HCT116 (cell line): ENCODE measurements at regions not wholly inside any gene's neighbourhood (a gene's known extent, or its start where the extent isn't known, plus 50 kb on each side); places are given as distances from the start of the nearest gene placed in this dataset.

Experiments used
- ATAC-seq: fragments of 200-7000 bp; cut with Tn5 transposase; 2 replicates; pipeline ENCODE4 v1.9.1; 2020; ENCODE audit warnings: mild to moderate bottlenecking, moderate library complexity
- BruUV-seq: library from RNA; stranded (reverse); fragments of 400-500 nt; replicated peaks from 2 replicates; lab custom pipeline; 2021; lab: Mats Ljungman, UMichigan
- CTCF ChIA-PET: fragments of 300-600 bp; sonication (Branson Sonifier 250); formaldehyde crosslinking; loops from one replicate; lab custom pipeline; 2021; ENCODE audit warnings: antibody characterized with exemption; lab: Charles Lee
- POLR2A ChIA-PET: fragments of 300-600, 350-600 bp; sonication (Branson Sonifier 250); formaldehyde crosslinking; loops from one replicate; lab custom pipeline; 2021; ENCODE audit warnings: antibody characterized with exemption; lab: Charles Lee
- RAD21 ChIA-PET, 2 experiments: fragments of 300-600 bp; sonication (Branson Sonifier 250); formaldehyde crosslinking; loops; one replicate each; lab custom pipeline; 2023; ENCODE audit warnings: low total read pairs in 2 of 2; ENCODE audit not compliant: uncharacterized antibody in 2 of 2, unreplicated experiment in 2 of 2, low non-redundant PET in 1 of 2; lab: Charles Lee
- DNase-seq: peaks from one replicate; pipeline ENCODE4 v3.0.0-alpha.2; 2010; ENCODE audit warnings: low read depth, low spot score
- H2AFZ ChIP-seq: fragments of 200-600 bp; shearing (Covaris generic), sonication (generic); 2 replicates; pipeline ENCODE4 v1.6.1; 2017; ENCODE audit warnings: low read depth, mixed run types, mixed read lengths, antibody characterized with exemption, low read length; ENCODE audit not compliant: poor library complexity, severe bottlenecking
- H3K27ac ChIP-seq: 2 replicates; pipeline ENCODE4 v1.5.1; 2012; ENCODE audit warnings: low read depth, low read length
- H3K27me3 ChIP-seq: fragments of 200-600 bp; sonication (generic); 2 replicates; pipeline ENCODE4 v1.6.1; 2016; ENCODE audit warnings: mixed run types, low read length, mixed read lengths; ENCODE audit not compliant: insufficient read depth
- H3K36me3 ChIP-seq, 2 experiments: fragments of 200-500 bp in 1 of 2; fragments of 200-600 bp in 1 of 2; sonication (Bioruptor generic) in 1 of 2; sonication (generic) in 1 of 2; 2 replicates each; pipeline versions ENCODE4 v1.5.1 to v1.6.1; 2014 to 2016; ENCODE audit warnings: low read length in 2 of 2, inconsistent platforms in 1 of 2, mixed read lengths in 1 of 2, mixed run types in 1 of 2; ENCODE audit not compliant: insufficient read depth in 2 of 2, control insufficient read depth in 1 of 2
- H3K4me1 ChIP-seq, 2 experiments: fragments of 200-600 bp in 1 of 2; sonication (generic) in 1 of 2; 2 replicates each; pipeline versions ENCODE4 v1.5.1 to v1.6.1; 2012 to 2017; ENCODE audit warnings: low read length in 2 of 2, inconsistent platforms in 1 of 2, mild to moderate bottlenecking in 1 of 2, mixed read lengths in 1 of 2, mixed run types in 1 of 2, moderate library complexity in 1 of 2; ENCODE audit not compliant: insufficient read depth in 2 of 2, control insufficient read depth in 1 of 2
- H3K4me2 ChIP-seq: fragments of 200-600 bp; sonication (generic); 2 replicates; pipeline ENCODE4 v1.6.1; 2017; ENCODE audit warnings: mixed run types, low read length, mixed read lengths
- H3K4me3 ChIP-seq, 2 experiments: fragments of 200-600 bp in 1 of 2; sonication (generic) in 1 of 2; replicated peaks in 1 of 2; 2 replicates each; pipeline ENCODE4 v1.5.1; 2011 to 2016; ENCODE audit warnings: low read length in 2 of 2, control low read depth in 1 of 2, low read depth in 1 of 2, mild to moderate bottlenecking in 1 of 2, mixed read lengths in 1 of 2, mixed run types in 1 of 2
- H3K79me2 ChIP-seq: fragments of 200-600 bp; sonication (generic); 2 replicates; pipeline ENCODE4 v1.6.1; 2017; ENCODE audit warnings: mild to moderate bottlenecking, mixed run types, low read length, moderate library complexity, mixed read lengths; ENCODE audit not compliant: insufficient read depth
- H3K9ac ChIP-seq: fragments of 200-600 bp; sonication (generic); 2 replicates; pipeline ENCODE4 v1.6.1; 2016; ENCODE audit warnings: low read length, mixed read lengths
- H3K9me2 ChIP-seq: fragments of 200-600 bp; sonication (generic), shearing (Covaris generic); 2 replicates; pipeline ENCODE4 v1.6.1; 2017; ENCODE audit warnings: mixed run types, mild to moderate bottlenecking, moderate library complexity; ENCODE audit not compliant: insufficient read depth
- H3K9me3 ChIP-seq, 2 experiments: fragments of 200-500 bp in 1 of 2; fragments of 200-600 bp in 1 of 2; sonication (Bioruptor generic) in 1 of 2; sonication (generic) in 1 of 2; 2 replicates each; pipeline ENCODE4 v1.6.1; 2014 to 2017; ENCODE audit warnings: low read length in 2 of 2, mixed read lengths in 2 of 2, inconsistent platforms in 1 of 2, low read depth in 1 of 2, mild to moderate bottlenecking in 1 of 2, mixed run types in 1 of 2, moderate library complexity in 1 of 2; ENCODE audit not compliant: control insufficient read depth in 1 of 2, insufficient read depth in 1 of 2
- H4K20me1 ChIP-seq: fragments of 200-600 bp; sonication (generic), shearing (Covaris generic); 2 replicates; pipeline ENCODE4 v1.6.1; 2017; ENCODE audit warnings: mixed run types, mild to moderate bottlenecking, moderate library complexity; ENCODE audit not compliant: insufficient read depth
- CBX3 ChIP-seq: IDR thresholded peaks from 2 replicates; pipeline ENCODE4 v1.6.1; 2012; ENCODE audit warnings: low read depth
- ELF1 ChIP-seq: IDR thresholded peaks from 2 replicates; pipeline ENCODE4 v1.6.1; 2012; ENCODE audit warnings: low read depth, borderline replicate concordance
- EZH2 ChIP-seq: fragments of 200-600 bp; sonication (generic); IDR thresholded peaks from 2 replicates; pipeline ENCODE4 v1.6.1; 2017; ENCODE audit warnings: antibody characterized with exemption, mixed run types
- FOSL1 ChIP-seq: IDR thresholded peaks from 2 replicates; pipeline ENCODE4 v1.6.1; 2012; ENCODE audit warnings: low read depth
- JUND ChIP-seq: IDR thresholded peaks from 2 replicates; pipeline ENCODE4 v1.6.1; 2012
- RAD21 ChIP-seq: IDR thresholded peaks from 2 replicates; pipeline ENCODE4 v1.6.1; 2012; ENCODE audit warnings: low read depth, mild to moderate bottlenecking
- YY1 ChIP-seq: IDR thresholded peaks from 2 replicates; pipeline ENCODE4 v1.6.1; 2011; ENCODE audit warnings: low read length, low read depth, moderate library complexity, mild to moderate bottlenecking; ENCODE audit not compliant: insufficient replicate concordance; ENCODE audit errors: extremely low read depth
- ZFX ChIP-seq: fragments of 450-650 bp; IDR thresholded peaks from 2 replicates; pipeline ENCODE4 v1.6.1; 2017
- intact Hi-C: fragments of 100-400 bp; cut with micrococcal nuclease; formaldehyde crosslinking; loops from 2 replicates; pipeline ENCODE4 v1.10.0; 2022
- TF ChIP-seq, protein P1 (sequence below): IDR thresholded peaks from 2 replicates; pipeline ENCODE4 v1.6.1; 2011; ENCODE audit warnings: mild to moderate bottlenecking, low read length, moderate library complexity; ENCODE audit not compliant: insufficient replicate concordance; ENCODE audit errors: extremely low read depth
- TF ChIP-seq, protein P2 (sequence below): IDR thresholded peaks from 2 replicates; pipeline ENCODE4 v1.6.1; 2012
- TF ChIP-seq, protein P3 (sequence below): IDR thresholded peaks from 2 replicates; pipeline ENCODE4 v1.6.1; 2012

DNA sequence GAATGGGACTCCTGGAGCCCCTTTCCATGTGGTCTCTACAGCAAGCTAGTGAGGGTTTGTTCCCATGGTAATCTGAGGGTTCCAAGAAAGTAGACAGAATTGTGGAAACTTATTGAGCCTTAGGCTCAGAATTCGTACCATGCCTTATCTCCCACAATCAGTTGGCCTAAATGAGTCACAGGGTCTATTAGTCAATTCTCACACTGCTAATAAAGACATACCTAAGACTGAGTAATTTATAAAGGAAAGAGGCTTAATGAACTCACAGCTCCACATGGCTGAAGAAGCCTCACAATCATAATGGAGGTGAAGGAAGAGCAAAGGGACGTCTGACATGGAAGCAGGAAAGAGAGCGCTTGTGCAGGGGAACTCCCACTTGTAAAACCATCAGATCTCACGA lies 106.6 kb upstream of the CXADR start:
- H3K9me3 ChIP-seq = no peaks in the 10 kb centered on the region
- H3K27ac ChIP-seq = no peak overlapping the region
- no peaks in the 10 kb centered on the region for H3K27me3 ChIP-seq
- RAD21 ChIA-PET = no interaction called here
- no peak overlapping the region for H3K9ac ChIP-seq
- H3K9me2 ChIP-seq = no peaks in the 10 kb centered on the region
- H3K79me2 ChIP-seq = no peaks in the 10 kb centered on the region
- CTCF ChIA-PET = no interaction called here
- TF ChIP-seq YY1 = no peak
- TF ChIP-seq, protein P1, sequence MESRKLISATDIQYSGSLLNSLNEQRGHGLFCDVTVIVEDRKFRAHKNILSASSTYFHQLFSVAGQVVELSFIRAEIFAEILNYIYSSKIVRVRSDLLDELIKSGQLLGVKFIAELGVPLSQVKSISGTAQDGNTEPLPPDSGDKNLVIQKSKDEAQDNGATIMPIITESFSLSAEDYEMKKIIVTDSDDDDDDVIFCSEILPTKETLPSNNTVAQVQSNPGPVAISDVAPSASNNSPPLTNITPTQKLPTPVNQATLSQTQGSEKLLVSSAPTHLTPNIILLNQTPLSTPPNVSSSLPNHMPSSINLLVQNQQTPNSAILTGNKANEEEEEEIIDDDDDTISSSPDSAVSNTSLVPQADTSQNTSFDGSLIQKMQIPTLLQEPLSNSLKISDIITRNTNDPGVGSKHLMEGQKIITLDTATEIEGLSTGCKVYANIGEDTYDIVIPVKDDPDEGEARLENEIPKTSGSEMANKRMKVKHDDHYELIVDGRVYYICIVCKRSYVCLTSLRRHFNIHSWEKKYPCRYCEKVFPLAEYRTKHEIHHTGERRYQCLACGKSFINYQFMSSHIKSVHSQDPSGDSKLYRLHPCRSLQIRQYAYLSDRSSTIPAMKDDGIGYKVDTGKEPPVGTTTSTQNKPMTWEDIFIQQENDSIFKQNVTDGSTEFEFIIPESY = no peak
- no peak for TF ChIP-seq EZH2
- TF ChIP-seq, protein P2, sequence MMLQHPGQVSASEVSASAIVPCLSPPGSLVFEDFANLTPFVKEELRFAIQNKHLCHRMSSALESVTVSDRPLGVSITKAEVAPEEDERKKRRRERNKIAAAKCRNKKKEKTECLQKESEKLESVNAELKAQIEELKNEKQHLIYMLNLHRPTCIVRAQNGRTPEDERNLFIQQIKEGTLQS = no peak
- TF ChIP-seq, protein P3, sequence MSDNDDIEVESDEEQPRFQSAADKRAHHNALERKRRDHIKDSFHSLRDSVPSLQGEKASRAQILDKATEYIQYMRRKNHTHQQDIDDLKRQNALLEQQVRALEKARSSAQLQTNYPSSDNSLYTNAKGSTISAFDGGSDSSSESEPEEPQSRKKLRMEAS = no peak
- TF ChIP-seq JUND = no peak
- no peak for TF ChIP-seq RAD21
- no peak for TF ChIP-seq ELF1
- TF ChIP-seq CBX3 = no peak
- no peak for TF ChIP-seq FOSL1
- TF ChIP-seq ZFX = no peak
- TF ChIP-seq, all 23 proteins: peak for 0
- no peaks in the 10 kb centered on the region for H3K4me1 ChIP-seq
- no peak overlapping the region for H3K4me3 ChIP-seq
- H3K36me3 ChIP-seq = no peaks in the 10 kb centered on the region
- POLR2A ChIA-PET = no interaction called here
- DNase-seq = no peak
- ATAC-seq = no peak
- H4K20me1 ChIP-seq = no peaks in the 10 kb centered on the region
- BruUV-seq = no TSS peak
- H2AFZ ChIP-seq = no peak overlapping the region
- intact Hi-C loops = no loop called here
- H3K4me2 ChIP-seq = no peak overlapping the region
